ENCODE measurements at regions not wholly inside any gene's neighbourhood (a gene's known extent, or its start where the extent isn't known, plus 50 kb on each side); places are given as distances from the start of the nearest gene placed in this dataset.

DNA sequence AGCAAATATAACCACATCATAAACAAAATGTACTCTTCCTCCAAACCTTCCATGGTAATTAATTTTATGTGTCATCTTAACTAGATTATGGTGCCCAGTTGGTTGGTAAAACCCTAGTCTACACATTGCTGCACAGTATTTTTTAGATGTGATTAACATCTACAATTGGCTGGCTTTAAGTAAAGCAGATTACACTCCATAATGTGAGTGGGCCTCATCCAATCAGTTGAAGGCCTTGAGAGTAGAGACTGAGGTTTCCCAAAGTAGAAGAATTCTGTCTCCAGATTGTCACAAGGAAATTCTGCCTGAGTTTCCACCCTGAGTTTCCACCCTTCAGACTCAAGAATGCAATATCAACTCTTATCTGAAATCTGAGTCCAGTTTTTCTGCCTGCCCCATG lies 128.4 kb upstream of the USP25 start:
- no peak overlapping the region for H3K23ac ChIP-seq (ENCODE audit: insufficient read length, low read depth, low read length)
- no peak overlapping the region for H3K18ac ChIP-seq (ENCODE audit: insufficient read length, low read depth, low read length)
- Mint-ChIP-seq H3K36me3 (ENCODE audit: insufficient read depth in 1 of 3, low read depth in 3 of 3) (peaks cover 0 to 2% (median 0%) of the 10 kb centered on the region in 3 experiments; a peak in 2 of 7 replicates), H3K27me3 (ENCODE audit: low read depth) (no peaks in the 10 kb centered on the region), H3K27ac (no peak overlapping the region), H3K4me3 (no peak overlapping the region), H3K9me3 (peaks cover 2 to 3% of the 10 kb centered on the region in 2 experiments; a peak in 1 of 5 replicates), H3K4me1 (peaks cover 12 to 15% of the 10 kb centered on the region in 2 experiments)
- DNase-seq: no peak
- H2BK15ac ChIP-seq (ENCODE audit: low read depth, low read length): no peak overlapping the region
- H3K4me1 ChIP-seq (ENCODE audit: insufficient read depth, low read length): no peaks in the 10 kb centered on the region; the same call in 1 of the 2 replicates
- H3K56ac ChIP-seq (ENCODE audit: insufficient read length, low read depth, low read length): no peak overlapping the region
- no peak overlapping the region for H2BK20ac ChIP-seq (ENCODE audit: low read depth, low read length, poor library complexity, severe bottlenecking)
- H4K20me1 ChIP-seq (ENCODE audit: control insufficient read depth, insufficient read depth, insufficient read length): no peaks in the 10 kb centered on the region
- H3K9me3 ChIP-seq (ENCODE audit: control insufficient read depth, low read depth, low read length): no peaks in the 10 kb centered on the region
- no peak overlapping the region for H3K4me2 ChIP-seq (ENCODE audit: insufficient read depth, insufficient read length, low read length)
- no peak overlapping the region for H3T11ph ChIP-seq (ENCODE audit: low read length)
- no peak overlapping the region for H3K14ac ChIP-seq (ENCODE audit: insufficient read depth, low read length)
- no peak overlapping the region for H3K9ac ChIP-seq (ENCODE audit: extremely low read depth, insufficient read length, low read length)
- H2BK5ac ChIP-seq (ENCODE audit: insufficient read length, low read length): no peak overlapping the region
- H4K8ac ChIP-seq (replicated peaks; ENCODE audit: insufficient read length, low read depth, low read length): no peak overlapping the region
- no peaks in the 10 kb centered on the region for H3K79me1 ChIP-seq (ENCODE audit: insufficient read depth, low read depth, low read length, poor library complexity, severe bottlenecking)
- no peak overlapping the region for H4K5ac ChIP-seq (ENCODE audit: insufficient read length, low read depth, low read length)
- no peak overlapping the region for H2BK12ac ChIP-seq (ENCODE audit: insufficient read length, low read depth, low read length)
- no peak overlapping the region for H3K27ac ChIP-seq (ENCODE audit: insufficient read length, low read depth, low read length)
- no peaks in the 10 kb centered on the region for H3K27me3 ChIP-seq (ENCODE audit: insufficient read depth, low read length)
- TF ChIP-seq, protein P1, sequence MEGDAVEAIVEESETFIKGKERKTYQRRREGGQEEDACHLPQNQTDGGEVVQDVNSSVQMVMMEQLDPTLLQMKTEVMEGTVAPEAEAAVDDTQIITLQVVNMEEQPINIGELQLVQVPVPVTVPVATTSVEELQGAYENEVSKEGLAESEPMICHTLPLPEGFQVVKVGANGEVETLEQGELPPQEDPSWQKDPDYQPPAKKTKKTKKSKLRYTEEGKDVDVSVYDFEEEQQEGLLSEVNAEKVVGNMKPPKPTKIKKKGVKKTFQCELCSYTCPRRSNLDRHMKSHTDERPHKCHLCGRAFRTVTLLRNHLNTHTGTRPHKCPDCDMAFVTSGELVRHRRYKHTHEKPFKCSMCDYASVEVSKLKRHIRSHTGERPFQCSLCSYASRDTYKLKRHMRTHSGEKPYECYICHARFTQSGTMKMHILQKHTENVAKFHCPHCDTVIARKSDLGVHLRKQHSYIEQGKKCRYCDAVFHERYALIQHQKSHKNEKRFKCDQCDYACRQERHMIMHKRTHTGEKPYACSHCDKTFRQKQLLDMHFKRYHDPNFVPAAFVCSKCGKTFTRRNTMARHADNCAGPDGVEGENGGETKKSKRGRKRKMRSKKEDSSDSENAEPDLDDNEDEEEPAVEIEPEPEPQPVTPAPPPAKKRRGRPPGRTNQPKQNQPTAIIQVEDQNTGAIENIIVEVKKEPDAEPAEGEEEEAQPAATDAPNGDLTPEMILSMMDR (conservative IDR thresholded peaks at IDR 0.05): no peak
- no peak overlapping the region for H2BK120ac ChIP-seq (ENCODE audit: low read depth, low read length, poor library complexity, severe bottlenecking)
- H3K4ac ChIP-seq (ENCODE audit: low read depth, low read length): no peak overlapping the region
- H2AFZ ChIP-seq (ENCODE audit: low read length): no peak overlapping the region
- no peak overlapping the region for H4K91ac ChIP-seq (ENCODE audit: insufficient read length, low read depth, low read length)
- no peaks in the 10 kb centered on the region for H3K79me2 ChIP-seq (ENCODE audit: insufficient read depth, low read length)
- H2AK5ac ChIP-seq (ENCODE audit: insufficient read length, low read length): no peak overlapping the region
- no peaks in the 10 kb centered on the region for H3K23me2 ChIP-seq (ENCODE audit: insufficient read length, low read depth, low read length, poor library complexity, severe bottlenecking)
